ENCODE measurements at regions not wholly inside any gene's neighbourhood (a gene's known extent, or its start where the extent isn't known, plus 50 kb on each side); places are given as distances from the start of the nearest gene placed in this dataset.

GRCh38 chr6:120077489-120077888 lies 727.9 kb upstream of the MAN1A1 start:
- H3K9me3 ChIP-seq = no peaks in the 10 kb centered on the region; the same call in 1 of the 2 replicates
- no peaks in the 10 kb centered on the region for H3F3A ChIP-seq (replicated peaks; ENCODE audit: insufficient read depth)
- H3K4me2 ChIP-seq = no peak overlapping the region
- no peaks in the 10 kb centered on the region for H3K79me2 ChIP-seq (ENCODE audit: insufficient read depth)
- H2AFZ ChIP-seq (ENCODE audit: low read depth) = no peak overlapping the region
- no peaks in the 10 kb centered on the region for H3K36me3 ChIP-seq (replicated peaks in 1 of 2; ENCODE audit: control insufficient read depth in 1 of 2, insufficient read depth in 2 of 2, low read length in 1 of 2)
- 41% methylated on average over 2 of the region's 2 CpGs for WGBS (ENCODE audit: low lambda C conversion rate)
- no peak overlapping the region; a peak in 1 of 4 replicates for H3K27ac ChIP-seq (ENCODE audit: low read depth in 2 of 2, low read length in 1 of 2)
- no peaks in the 10 kb centered on the region for H4K20me1 ChIP-seq (ENCODE audit: insufficient read depth)
- no peaks in the 10 kb centered on the region for H3K27me3 ChIP-seq (ENCODE audit: insufficient read depth)
- no peak overlapping the region for H3K4me3 ChIP-seq (ENCODE audit: low read depth in 2 of 2, low read length in 1 of 2)
- peaks cover 0 to 9% of the 10 kb centered on the region in 2 experiments; a peak in 2 of 4 replicates for H3K4me1 ChIP-seq (ENCODE audit: control insufficient read depth in 1 of 2, insufficient read depth in 2 of 2, low read depth in 1 of 2, low read length in 1 of 2)
- POLR2A ChIA-PET = no interaction called here
- peaks cover 4% of the 10 kb centered on the region; the same call in 1 of the 2 replicates for H3K9me2 ChIP-seq
- TF ChIP-seq TCF12 (IDR thresholded peaks at IDR 0.05) = peak; percentile 61
- no peak for TF ChIP-seq EZH2phosphoT487 (IDR thresholded peaks at IDR 0.05; ENCODE audit: borderline replicate concordance, low read depth)
- TF ChIP-seq, protein P1, sequence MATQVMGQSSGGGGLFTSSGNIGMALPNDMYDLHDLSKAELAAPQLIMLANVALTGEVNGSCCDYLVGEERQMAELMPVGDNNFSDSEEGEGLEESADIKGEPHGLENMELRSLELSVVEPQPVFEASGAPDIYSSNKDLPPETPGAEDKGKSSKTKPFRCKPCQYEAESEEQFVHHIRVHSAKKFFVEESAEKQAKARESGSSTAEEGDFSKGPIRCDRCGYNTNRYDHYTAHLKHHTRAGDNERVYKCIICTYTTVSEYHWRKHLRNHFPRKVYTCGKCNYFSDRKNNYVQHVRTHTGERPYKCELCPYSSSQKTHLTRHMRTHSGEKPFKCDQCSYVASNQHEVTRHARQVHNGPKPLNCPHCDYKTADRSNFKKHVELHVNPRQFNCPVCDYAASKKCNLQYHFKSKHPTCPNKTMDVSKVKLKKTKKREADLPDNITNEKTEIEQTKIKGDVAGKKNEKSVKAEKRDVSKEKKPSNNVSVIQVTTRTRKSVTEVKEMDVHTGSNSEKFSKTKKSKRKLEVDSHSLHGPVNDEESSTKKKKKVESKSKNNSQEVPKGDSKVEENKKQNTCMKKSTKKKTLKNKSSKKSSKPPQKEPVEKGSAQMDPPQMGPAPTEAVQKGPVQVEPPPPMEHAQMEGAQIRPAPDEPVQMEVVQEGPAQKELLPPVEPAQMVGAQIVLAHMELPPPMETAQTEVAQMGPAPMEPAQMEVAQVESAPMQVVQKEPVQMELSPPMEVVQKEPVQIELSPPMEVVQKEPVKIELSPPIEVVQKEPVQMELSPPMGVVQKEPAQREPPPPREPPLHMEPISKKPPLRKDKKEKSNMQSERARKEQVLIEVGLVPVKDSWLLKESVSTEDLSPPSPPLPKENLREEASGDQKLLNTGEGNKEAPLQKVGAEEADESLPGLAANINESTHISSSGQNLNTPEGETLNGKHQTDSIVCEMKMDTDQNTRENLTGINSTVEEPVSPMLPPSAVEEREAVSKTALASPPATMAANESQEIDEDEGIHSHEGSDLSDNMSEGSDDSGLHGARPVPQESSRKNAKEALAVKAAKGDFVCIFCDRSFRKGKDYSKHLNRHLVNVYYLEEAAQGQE (IDR thresholded peaks at IDR 0.05; ENCODE audit: low read depth, low read length) = no peak
- no peak for TF ChIP-seq PBX3 (IDR thresholded peaks at IDR 0.05)
- no peak for TF ChIP-seq MAX (IDR thresholded peaks at IDR 0.05; ENCODE audit: low read depth)
- TF ChIP-seq, protein P2, sequence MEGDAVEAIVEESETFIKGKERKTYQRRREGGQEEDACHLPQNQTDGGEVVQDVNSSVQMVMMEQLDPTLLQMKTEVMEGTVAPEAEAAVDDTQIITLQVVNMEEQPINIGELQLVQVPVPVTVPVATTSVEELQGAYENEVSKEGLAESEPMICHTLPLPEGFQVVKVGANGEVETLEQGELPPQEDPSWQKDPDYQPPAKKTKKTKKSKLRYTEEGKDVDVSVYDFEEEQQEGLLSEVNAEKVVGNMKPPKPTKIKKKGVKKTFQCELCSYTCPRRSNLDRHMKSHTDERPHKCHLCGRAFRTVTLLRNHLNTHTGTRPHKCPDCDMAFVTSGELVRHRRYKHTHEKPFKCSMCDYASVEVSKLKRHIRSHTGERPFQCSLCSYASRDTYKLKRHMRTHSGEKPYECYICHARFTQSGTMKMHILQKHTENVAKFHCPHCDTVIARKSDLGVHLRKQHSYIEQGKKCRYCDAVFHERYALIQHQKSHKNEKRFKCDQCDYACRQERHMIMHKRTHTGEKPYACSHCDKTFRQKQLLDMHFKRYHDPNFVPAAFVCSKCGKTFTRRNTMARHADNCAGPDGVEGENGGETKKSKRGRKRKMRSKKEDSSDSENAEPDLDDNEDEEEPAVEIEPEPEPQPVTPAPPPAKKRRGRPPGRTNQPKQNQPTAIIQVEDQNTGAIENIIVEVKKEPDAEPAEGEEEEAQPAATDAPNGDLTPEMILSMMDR (IDR thresholded peaks at IDR 0.05) = peak; percentile 16; the same call in 1 of the 2 replicates
- peak; percentile 15; the same call in 1 of the 2 replicates for TF ChIP-seq SMC3 (IDR thresholded peaks at IDR 0.05; ENCODE audit: low read depth, low read length)
- peak; percentile 50 for TF ChIP-seq RAD21 (IDR thresholded peaks at IDR 0.05; ENCODE audit: low read length)
- no peak for TF ChIP-seq RFX5 (IDR thresholded peaks at IDR 0.05; ENCODE audit: low read length)
- no peak overlapping the region for H3K9ac ChIP-seq
- DNase-seq = no peak
- CTCF ChIA-PET = interaction anchor here (1.2 kb wide), 2 partner anchors 13 to 929 kb away, joined by 3 to 6 read pairs; no protein-coding TSS in a partner anchor

GRCh38 chr6:120058410-120058809 lies 708.8 kb upstream of the MAN1A1 start:
- CTCF ChIA-PET = interaction anchor here (1.1 kb wide), 1 partner anchor 910 kb away, joined by 3 read pairs; no protein-coding TSS in a partner anchor
- Histone ChIP-seq H2AFZ (ENCODE audit: low read depth) (no peak overlapping the region), H3K4me1 (ENCODE audit: control insufficient read depth in 1 of 2, insufficient read depth in 2 of 2, low read depth in 1 of 2, low read length in 1 of 2) (no peaks in the 10 kb centered on the region), H3F3A (replicated peaks; ENCODE audit: insufficient read depth) (no peaks in the 10 kb centered on the region), H3K79me2 (ENCODE audit: insufficient read depth) (no peaks in the 10 kb centered on the region), H4K20me1 (ENCODE audit: insufficient read depth) (no peaks in the 10 kb centered on the region), H3K4me2 (no peak overlapping the region), H3K4me3 (ENCODE audit: low read depth in 2 of 2, low read length in 1 of 2) (no peak overlapping the region), H3K27me3 (ENCODE audit: insufficient read depth) (no peaks in the 10 kb centered on the region), H3K36me3 (replicated peaks in 1 of 2; ENCODE audit: control insufficient read depth in 1 of 2, insufficient read depth in 2 of 2, low read length in 1 of 2) (no peaks in the 10 kb centered on the region), H3K9ac (no peak overlapping the region), H3K9me2 (no peaks in the 10 kb centered on the region), H3K9me3 (peaks cover 3% of the 10 kb centered on the region; the same call in 1 of the 2 replicates), H3K27ac (ENCODE audit: low read depth in 2 of 2, low read length in 1 of 2) (no peak overlapping the region)
- no peak for DNase-seq
- POLR2A ChIA-PET = no interaction called here
- WGBS (ENCODE audit: low lambda C conversion rate) = 0% methylated on average over 1 of the region's 1 CpG
- no peak for TF ChIP-seq SIN3A (IDR thresholded peaks at IDR 0.05; ENCODE audit: borderline replicate concordance, low read depth, low read length)
- no peak for TF ChIP-seq MEF2A (IDR thresholded peaks at IDR 0.05; ENCODE audit: borderline replicate concordance, low read depth)
- no peak for TF ChIP-seq PBX3 (IDR thresholded peaks at IDR 0.05)
- TF ChIP-seq, protein P3, sequence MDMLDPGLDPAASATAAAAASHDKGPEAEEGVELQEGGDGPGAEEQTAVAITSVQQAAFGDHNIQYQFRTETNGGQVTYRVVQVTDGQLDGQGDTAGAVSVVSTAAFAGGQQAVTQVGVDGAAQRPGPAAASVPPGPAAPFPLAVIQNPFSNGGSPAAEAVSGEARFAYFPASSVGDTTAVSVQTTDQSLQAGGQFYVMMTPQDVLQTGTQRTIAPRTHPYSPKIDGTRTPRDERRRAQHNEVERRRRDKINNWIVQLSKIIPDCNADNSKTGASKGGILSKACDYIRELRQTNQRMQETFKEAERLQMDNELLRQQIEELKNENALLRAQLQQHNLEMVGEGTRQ (IDR thresholded peaks at IDR 0.05; ENCODE audit: borderline replicate concordance, low read depth, low read length) = no peak
- TF ChIP-seq JUND (IDR thresholded peaks at IDR 0.05) = no peak
- TF ChIP-seq MAX (IDR thresholded peaks at IDR 0.05; ENCODE audit: low read depth) = no peak
- TF ChIP-seq, protein P4, sequence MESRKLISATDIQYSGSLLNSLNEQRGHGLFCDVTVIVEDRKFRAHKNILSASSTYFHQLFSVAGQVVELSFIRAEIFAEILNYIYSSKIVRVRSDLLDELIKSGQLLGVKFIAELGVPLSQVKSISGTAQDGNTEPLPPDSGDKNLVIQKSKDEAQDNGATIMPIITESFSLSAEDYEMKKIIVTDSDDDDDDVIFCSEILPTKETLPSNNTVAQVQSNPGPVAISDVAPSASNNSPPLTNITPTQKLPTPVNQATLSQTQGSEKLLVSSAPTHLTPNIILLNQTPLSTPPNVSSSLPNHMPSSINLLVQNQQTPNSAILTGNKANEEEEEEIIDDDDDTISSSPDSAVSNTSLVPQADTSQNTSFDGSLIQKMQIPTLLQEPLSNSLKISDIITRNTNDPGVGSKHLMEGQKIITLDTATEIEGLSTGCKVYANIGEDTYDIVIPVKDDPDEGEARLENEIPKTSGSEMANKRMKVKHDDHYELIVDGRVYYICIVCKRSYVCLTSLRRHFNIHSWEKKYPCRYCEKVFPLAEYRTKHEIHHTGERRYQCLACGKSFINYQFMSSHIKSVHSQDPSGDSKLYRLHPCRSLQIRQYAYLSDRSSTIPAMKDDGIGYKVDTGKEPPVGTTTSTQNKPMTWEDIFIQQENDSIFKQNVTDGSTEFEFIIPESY (IDR thresholded peaks at IDR 0.05; ENCODE audit: borderline replicate concordance, low read depth) = no peak
- no peak for TF ChIP-seq YY1 (IDR thresholded peaks at IDR 0.05; ENCODE audit: low read depth)
